Right cardiac atrium (tissue), 5 donors: ENCODE measurements at regions not wholly inside any gene's neighbourhood (a gene's known extent, or its start where the extent isn't known, plus 50 kb on each side); places are given as distances from the start of the nearest gene placed in this dataset.

Experiments
- ATAC-seq, 2 donors: fragments of 200-7000 bp; cut with Tn5 transposase; one replicate each; pipeline versions ENCODE4 v1.8.0 to v1.9.1; 2020; ENCODE audit warnings: moderate library complexity in 2 of 2, mild to moderate bottlenecking in 1 of 2
- DNase-seq, 3 donors: peaks; one replicate each; pipeline ENCODE4 v3.0.0-alpha.2; 2020
- H3K27ac ChIP-seq: one replicate; pipeline ENCODE4 v1.5.1; 2013; ENCODE audit warnings: mild to moderate bottlenecking, low read length, control low read depth, moderate library complexity
- H3K27me3 ChIP-seq: one replicate; pipeline ENCODE4 v1.6.1; 2013; ENCODE audit not compliant: control insufficient read depth, insufficient read depth
- H3K4me1 ChIP-seq: one replicate; pipeline ENCODE4 v1.6.1; 2013; ENCODE audit warnings: low read length; ENCODE audit not compliant: control insufficient read depth, insufficient read depth
- H3K4me3 ChIP-seq: one replicate; pipeline ENCODE4 v1.5.1; 2013; ENCODE audit warnings: low read length, control low read depth
- H3K9me3 ChIP-seq: one replicate; pipeline ENCODE4 v1.6.1; 2013; ENCODE audit warnings: low read length; ENCODE audit not compliant: control insufficient read depth
- WGBS: extraction: QIAGEN DNeasy Blood & Tissue Kit; methylation state at CpG from one replicate; pipeline ENCODE4 v1.1.7; 2013; 5-methylcytosine and 5-hydroxymethylcytosine counted together
- intact Hi-C, 4 donors: fragments of 100-400 bp; cut with DNase I; formaldehyde crosslinking; loops; one replicate each; pipeline versions ENCODE4 v1.11.0 to v1.14.0; 2022 to 2023
- donor health status: healthy with polysubstance abuse.
- donor health status: DM: no; HTN: yes; CAD: no.
- donor health status: DM: no; HTN: no; CAD: no.
- donor health status: DM: no; HTN: yes; CAD: no; lungs with severe emphysema.
- donor health status: DM: yes; HTN: yes; CAD: no.

DNA sequence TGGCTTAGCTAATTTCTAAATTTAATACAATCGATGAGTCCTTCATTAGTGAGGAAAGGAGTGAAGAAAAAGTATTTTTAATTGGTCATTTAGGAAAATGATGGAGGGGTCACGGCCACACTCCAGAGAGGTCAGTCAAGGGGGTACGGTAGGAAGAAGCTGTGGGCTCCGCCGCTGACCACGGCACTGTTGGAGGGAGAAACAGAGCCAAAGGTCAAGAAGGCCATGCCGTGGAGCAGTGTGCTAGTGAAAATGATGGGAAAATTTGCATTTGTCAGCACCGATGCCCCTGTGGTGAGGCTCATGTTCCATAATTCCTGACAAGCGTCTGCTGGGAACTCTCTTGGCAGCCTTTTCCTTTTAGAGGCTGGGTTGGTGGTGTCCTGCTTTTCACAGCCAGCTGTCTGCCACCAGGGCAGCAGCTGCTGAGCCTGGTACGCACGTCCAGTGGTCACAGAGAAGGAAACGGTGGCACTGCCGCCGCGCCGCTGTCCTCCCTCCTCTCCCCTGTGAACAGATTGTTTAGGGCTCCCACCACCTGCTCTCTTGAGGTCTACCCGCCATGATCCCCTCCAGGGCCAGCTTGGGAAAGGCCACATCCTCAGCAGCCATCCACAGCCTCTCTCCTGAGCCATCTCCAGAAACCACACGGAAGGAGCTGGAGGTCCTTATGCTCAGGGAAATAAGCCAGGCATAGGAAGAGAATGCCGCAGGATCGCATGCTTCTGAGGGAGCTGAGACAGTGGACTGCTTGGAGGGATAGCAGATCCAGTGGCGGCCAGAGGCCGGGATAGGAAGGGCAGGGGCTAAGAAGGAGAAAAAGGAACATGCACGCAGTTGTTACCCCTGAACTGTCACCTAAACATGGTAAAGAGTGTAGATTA lies 263.7 kb upstream of the PPP2R2D start:
- H3K4me1 ChIP-seq = no peaks in the 10 kb centered on the region
- no peak for ATAC-seq
- H3K4me3 ChIP-seq = no peak overlapping the region
- 85% methylated on average over 23 of the region's 23 CpGs for WGBS
- H3K27me3 ChIP-seq = no peaks in the 10 kb centered on the region
- peaks cover 5% of the 10 kb centered on the region for H3K9me3 ChIP-seq
- no peak overlapping the region for H3K27ac ChIP-seq
- DNase-seq = no peak
- intact Hi-C loops = no loop called here

GRCh38 chr10:131638049-131638879 lies 262.5 kb upstream of the PPP2R2D start:
- WGBS = 90% methylated on average over 14 of the region's 14 CpGs
- peaks cover 5% of the 10 kb centered on the region for H3K9me3 ChIP-seq
- no peak overlapping the region for H3K4me3 ChIP-seq
- no peaks in the 10 kb centered on the region for H3K27me3 ChIP-seq
- intact Hi-C loops = no loop called here
- H3K27ac ChIP-seq = no peak overlapping the region
- DNase-seq (no peak), ATAC-seq (no peak)
- H3K4me1 ChIP-seq = no peaks in the 10 kb centered on the region

DNA sequence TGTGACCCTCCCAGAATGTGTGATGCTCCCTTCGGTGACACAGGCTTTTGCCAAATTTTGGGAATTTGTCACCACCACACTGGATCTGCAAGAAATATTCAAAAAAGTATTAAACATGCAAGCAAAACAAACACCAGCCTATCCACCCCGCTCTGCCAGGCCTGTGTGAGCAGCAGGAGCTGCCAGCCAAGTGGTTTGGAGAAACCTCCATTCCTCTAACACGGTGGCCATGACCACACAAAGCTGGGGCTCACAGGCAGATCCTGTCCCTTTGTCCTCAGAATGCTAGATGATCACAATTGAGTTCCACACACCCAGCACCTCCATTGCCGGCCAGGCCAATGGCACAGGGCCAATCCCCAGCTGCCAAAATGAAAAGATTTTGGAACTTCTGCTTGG lies 261.9 kb upstream of the PPP2R2D start:
- WGBS = 79% methylated on average over 4 of the region's 4 CpGs
- H3K4me3 ChIP-seq = no peak overlapping the region
- ATAC-seq = no peak
- DNase-seq = no peak
- intact Hi-C loops = no loop called here
- H3K4me1 ChIP-seq = no peaks in the 10 kb centered on the region
- H3K9me3 ChIP-seq = peaks cover 5% of the 10 kb centered on the region
- no peaks in the 10 kb centered on the region for H3K27me3 ChIP-seq
- H3K27ac ChIP-seq = no peak overlapping the region

- ATAC-seq (no peak), DNase-seq (no peak)
- Histone ChIP-seq H3K9me3 (peaks cover 5% of the 10 kb centered on the region), H3K27ac (no peak overlapping the region), H3K4me3 (no peak overlapping the region), H3K27me3 (no peaks in the 10 kb centered on the region), H3K4me1 (no peaks in the 10 kb centered on the region)
- intact Hi-C loops = no loop called here
- 81% methylated on average over 2 of the region's 2 CpGs for WGBS
Measured at GRCh38 chr10:131640045-131640644, 260.7 kb upstream of the PPP2R2D start.

- 52% methylated on average over 4 of the region's 4 CpGs for WGBS
- intact Hi-C loops = no loop called here
- DNase-seq (no peak), ATAC-seq (no peak)
- H3K27me3 ChIP-seq = no peaks in the 10 kb centered on the region
- H3K4me3 ChIP-seq = no peak overlapping the region
- H3K9me3 ChIP-seq = peaks cover 5% of the 10 kb centered on the region
- H3K27ac ChIP-seq = no peak overlapping the region
- H3K4me1 ChIP-seq = no peaks in the 10 kb centered on the region
Measured at GRCh38 chr10:131641231-131641630, 259.6 kb upstream of the PPP2R2D start.

DNA sequence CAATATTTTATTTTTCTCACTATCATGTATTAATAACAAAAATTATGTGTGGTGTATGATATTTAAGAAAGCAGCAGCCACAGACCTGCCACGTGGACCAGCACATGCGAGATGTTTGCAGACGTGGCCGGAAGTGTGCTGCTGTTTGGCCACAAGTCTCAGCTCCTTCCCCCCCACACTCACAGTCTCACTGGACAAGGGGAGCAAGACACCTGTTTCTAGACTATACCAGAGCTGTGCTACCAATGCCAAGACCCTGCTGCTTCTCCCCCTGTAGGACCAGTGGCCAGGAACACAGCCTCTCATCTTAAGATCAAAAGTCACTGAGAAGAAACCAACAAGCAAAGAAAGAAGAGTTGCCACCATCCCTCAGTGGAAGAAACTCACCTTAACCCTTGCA lies 258.9 kb upstream of the PPP2R2D start:
- Histone ChIP-seq H3K4me3 (no peak overlapping the region), H3K9me3 (peaks cover 5% of the 10 kb centered on the region), H3K4me1 (no peaks in the 10 kb centered on the region), H3K27ac (no peak overlapping the region), H3K27me3 (no peaks in the 10 kb centered on the region)
- DNase-seq (no peak), ATAC-seq (no peak)
- intact Hi-C loops = no loop called here
- 79% methylated on average over 4 of the region's 4 CpGs for WGBS

DNA sequence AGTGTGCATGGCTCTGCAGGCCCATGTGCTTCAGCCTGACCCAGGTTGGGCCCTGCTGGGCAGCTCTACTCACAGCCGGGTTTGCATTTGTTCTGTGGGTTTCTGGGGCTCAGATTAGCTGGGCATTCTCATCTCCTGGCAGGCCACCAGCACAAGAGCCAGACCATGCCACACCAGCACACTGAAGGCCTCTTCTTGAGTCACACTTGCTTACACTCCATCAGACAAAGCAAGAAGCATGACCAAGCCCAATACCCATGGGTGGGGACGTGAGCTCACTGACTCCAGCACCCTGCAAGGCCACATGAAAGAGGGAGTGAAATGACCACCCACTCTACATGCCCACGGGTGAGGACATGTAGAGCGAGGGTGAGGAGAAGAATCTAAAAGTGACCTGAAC lies 257.8 kb upstream of the PPP2R2D start:
- 82% methylated on average over 4 of the region's 4 CpGs for WGBS
- Histone ChIP-seq H3K27me3 (no peaks in the 10 kb centered on the region), H3K4me1 (no peaks in the 10 kb centered on the region), H3K27ac (no peak overlapping the region), H3K4me3 (no peak overlapping the region), H3K9me3 (peaks cover 5% of the 10 kb centered on the region)
- DNase-seq (no peak), ATAC-seq (no peak)
- intact Hi-C loops = no loop called here

- no peak overlapping the region for H3K4me3 ChIP-seq
- intact Hi-C loops = no loop called here
- no peaks in the 10 kb centered on the region for H3K27me3 ChIP-seq
- DNase-seq (no peak), ATAC-seq (peak in 1 of 2 donors; percentile 29)
- WGBS = 60% methylated on average over 14 of the region's 14 CpGs
- no peaks in the 10 kb centered on the region for H3K4me1 ChIP-seq
- peaks cover 1% of the 10 kb centered on the region for H3K9me3 ChIP-seq
- H3K27ac ChIP-seq = no peak overlapping the region
Measured at GRCh38 chr10:131644289-131644688, 256.5 kb upstream of the PPP2R2D start.

DNA sequence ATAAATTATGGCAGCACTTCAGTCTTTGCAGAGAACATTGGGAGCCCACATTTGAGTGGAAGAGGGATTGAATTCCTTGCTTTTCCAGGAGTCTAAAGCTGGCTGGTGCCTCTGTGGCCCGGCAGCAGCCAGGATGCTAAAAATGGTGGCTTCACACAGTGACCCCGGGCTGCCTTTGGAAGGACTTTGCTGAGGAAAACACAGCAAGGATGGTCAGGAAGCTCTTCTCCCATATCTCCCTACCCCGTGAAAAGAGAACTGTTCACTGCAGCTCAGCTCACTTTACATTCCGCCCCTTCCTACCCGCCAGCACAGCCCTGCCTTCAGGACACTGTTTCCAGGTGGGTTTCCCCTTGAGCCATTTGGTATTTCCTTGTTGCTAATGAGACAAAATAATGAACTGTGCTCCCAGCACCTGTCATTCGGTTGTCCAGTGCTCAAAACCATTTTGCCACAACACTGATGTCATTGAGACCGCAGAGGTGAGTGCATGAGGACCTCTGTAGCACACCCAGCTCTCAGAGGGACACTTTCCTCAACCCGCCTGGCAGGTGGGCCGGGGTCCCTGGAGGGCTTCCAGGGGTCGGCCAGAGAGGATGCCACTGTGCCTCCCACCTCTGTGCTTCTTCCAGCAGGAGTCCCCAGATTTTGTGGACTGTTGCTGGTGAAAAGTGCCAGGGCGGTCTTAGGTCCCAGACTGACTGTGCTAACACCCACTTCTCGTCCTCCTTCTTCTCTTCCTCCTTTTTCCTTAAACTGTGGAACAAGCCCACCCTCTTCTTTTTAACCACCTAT lies 255.7 kb upstream of the PPP2R2D start:
- Histone ChIP-seq H3K4me3 (no peak overlapping the region), H3K27ac (no peak overlapping the region), H3K9me3 (no peaks in the 10 kb centered on the region), H3K27me3 (no peaks in the 10 kb centered on the region), H3K4me1 (no peaks in the 10 kb centered on the region)
- ATAC-seq (no peak), DNase-seq (no peak)
- intact Hi-C loops = no loop called here
- WGBS = 77% methylated on average over 12 of the region's 12 CpGs

- H3K9me3 ChIP-seq = no peaks in the 10 kb centered on the region
- H3K4me1 ChIP-seq = no peaks in the 10 kb centered on the region
- no peak for DNase-seq
- no peak overlapping the region for H3K27ac ChIP-seq
- intact Hi-C loops = no loop called here
- H3K4me3 ChIP-seq = no peak overlapping the region
- H3K27me3 ChIP-seq = no peaks in the 10 kb centered on the region
- WGBS = 82% methylated on average over 10 of the region's 10 CpGs
- ATAC-seq = no peak
Measured at GRCh38 chr10:131645756-131646155, 255.1 kb upstream of the PPP2R2D start.
